Keratinocyte (primary cell): ENCODE measurements at regions not wholly inside any gene's neighbourhood (a gene's known extent, or its start where the extent isn't known, plus 50 kb on each side); places are given as distances from the start of the nearest gene placed in this dataset.

Source experiments
- DNase-seq: peaks from one replicate; pipeline ENCODE4 v3.0.0-alpha.2; 2011; ENCODE audit warnings: low read depth, missing footprints, low spot score
- FAIRE-seq: peaks from 2 replicates; lab custom pipeline; 2011; peaks lifted over from hg19 to GRCh38; lab: Jason Lieb, UNC
- H2AFZ ChIP-seq: 2 replicates; pipeline ENCODE4 v1.6.0; 2012; ENCODE audit warnings: low read length, control low read depth, inconsistent platforms; ENCODE audit not compliant: control insufficient read depth
- H3K27ac ChIP-seq: 2 replicates; pipeline ENCODE4 v1.5.1; 2011; ENCODE audit warnings: low read length; ENCODE audit not compliant: control insufficient read depth, insufficient read depth
- H3K27me3 ChIP-seq: 3 replicates; pipeline ENCODE4 v1.6.0; 2011; ENCODE audit warnings: low read length; ENCODE audit not compliant: control insufficient read depth, insufficient read depth; ENCODE audit errors: extremely low read depth
- H3K36me3 ChIP-seq, 2 experiments: 2 replicates in 1 of 2; 3 replicates in 1 of 2; pipeline ENCODE4 v1.5.1; 2011; ENCODE audit warnings: low read length in 2 of 2, mild to moderate bottlenecking in 1 of 2; ENCODE audit not compliant: control insufficient read depth in 2 of 2, insufficient read depth in 2 of 2; ENCODE audit errors: extremely low read depth in 1 of 2
- H3K4me1 ChIP-seq: 3 replicates; pipeline ENCODE4 v1.5.1; 2011; ENCODE audit warnings: low read length; ENCODE audit not compliant: control insufficient read depth, insufficient read depth; ENCODE audit errors: extremely low read depth
- H3K4me2 ChIP-seq: 3 replicates; pipeline ENCODE4 v1.6.0; 2011; ENCODE audit warnings: low read depth, low read length; ENCODE audit not compliant: control insufficient read depth, insufficient read depth; ENCODE audit errors: extremely low read depth
- H3K4me3 ChIP-seq, 3 experiments: fragments of 200-600 bp in 1 of 3; sonication (generic) in 1 of 3; 2 replicates in 2 of 3; 3 replicates in 1 of 3; pipeline ENCODE4 v1.5.1; 2011 to 2016; ENCODE audit warnings: low read length in 3 of 3, mild to moderate bottlenecking in 3 of 3, control low read depth in 2 of 3, inconsistent platforms in 1 of 3, low read depth in 1 of 3, mixed read lengths in 1 of 3, mixed run types in 1 of 3, moderate library complexity in 1 of 3; ENCODE audit not compliant: control insufficient read depth in 2 of 3, insufficient read depth in 2 of 3; ENCODE audit errors: extremely low read depth in 1 of 3
- H3K79me2 ChIP-seq: 2 replicates; pipeline ENCODE4 v1.6.0; 2012; ENCODE audit warnings: low read length; ENCODE audit not compliant: control insufficient read depth, insufficient read depth
- H3K9ac ChIP-seq: 3 replicates; pipeline ENCODE4 v1.6.0; 2011; ENCODE audit warnings: low read length; ENCODE audit not compliant: control insufficient read depth, insufficient read depth; ENCODE audit errors: extremely low read depth
- H3K9me1 ChIP-seq: 3 replicates; pipeline ENCODE4 v1.6.0; 2011; ENCODE audit warnings: low read length; ENCODE audit not compliant: control insufficient read depth, insufficient read depth; ENCODE audit errors: extremely low read depth
- H3K9me3 ChIP-seq: 2 replicates; pipeline ENCODE4 v1.5.1; 2012; ENCODE audit warnings: low read depth, low read length; ENCODE audit not compliant: control insufficient read depth
- H4K20me1 ChIP-seq: 3 replicates; pipeline ENCODE4 v1.6.0; 2011; ENCODE audit warnings: low read length; ENCODE audit not compliant: control insufficient read depth, insufficient read depth; ENCODE audit errors: extremely low read depth
- CTCF ChIP-seq, 3 experiments: IDR thresholded peaks in 1 of 3; conservative IDR thresholded peaks in 1 of 3; optimal IDR thresholded peaks in 1 of 3; 2 replicates in 2 of 3; 3 replicates in 1 of 3; pipeline versions ENCODE3 to v1.5.1; 2011; ENCODE audit warnings: low read length in 3 of 3, mild to moderate bottlenecking in 3 of 3, moderate library complexity in 2 of 3, control low read depth in 1 of 3, inconsistent platforms in 1 of 3; ENCODE audit not compliant: insufficient read depth in 2 of 3; ENCODE audit errors: extremely low read depth in 1 of 3
- EZH2 ChIP-seq: IDR thresholded peaks from one replicate; pipeline ENCODE4 v1.6.1; 2012; ENCODE audit warnings: inconsistent platforms, mild to moderate bottlenecking, low read length, moderate library complexity
- dilution Hi-C: fragments of 300-500 bp; cut with MboI; formaldehyde crosslinking; loops from one replicate; pipeline ENCODE4 v1.7.0; 2020; ENCODE audit warnings: low sequenced_read_pairs; ENCODE audit not compliant: extremely low pct_ligation_motif_present

- Histone ChIP-seq H3K9me1 (no peaks in the 10 kb centered on the region), H3K9me3 (no peaks in the 10 kb centered on the region), H3K79me2 (no peaks in the 10 kb centered on the region), H3K4me2 (no peak overlapping the region), H3K36me3 (no peaks in the 10 kb centered on the region), H4K20me1 (no peaks in the 10 kb centered on the region), H3K4me3 (no peak overlapping the region), H3K4me1 (no peaks in the 10 kb centered on the region), H3K27me3 (no peaks in the 10 kb centered on the region), H2AFZ (no peak overlapping the region), H3K9ac (no peak overlapping the region), H3K27ac (no peak overlapping the region)
- no peak for DNase-seq
- FAIRE-seq = no peak
- dilution Hi-C loops = no loop called here
- TF ChIP-seq CTCF (optimal IDR thresholded peaks at IDR 0.05 in 1 of 3, IDR thresholded peaks at IDR 0.05 in 1 of 3, conservative IDR thresholded peaks at IDR 0.05 in 1 of 3; ENCODE audit: extremely low read depth in 1 of 3, insufficient read depth in 2 of 3, low read length in 3 of 3) (no peak), EZH2 (no peak)
Measured at GRCh38 chr13:90120026-90120425, 1227.5 kb upstream of the MIR17HG start.

GRCh38 chr13:90121784-90122183 lies 1225.7 kb upstream of the MIR17HG start:
- Histone ChIP-seq H3K9me3 (no peaks in the 10 kb centered on the region), H3K27me3 (no peaks in the 10 kb centered on the region), H3K36me3 (no peaks in the 10 kb centered on the region), H3K4me3 (no peak overlapping the region), H3K9ac (no peak overlapping the region), H2AFZ (no peak overlapping the region), H3K27ac (no peak overlapping the region), H3K4me1 (no peaks in the 10 kb centered on the region), H3K9me1 (no peaks in the 10 kb centered on the region), H3K4me2 (no peak overlapping the region), H3K79me2 (no peaks in the 10 kb centered on the region), H4K20me1 (no peaks in the 10 kb centered on the region)
- FAIRE-seq = no peak
- DNase-seq = no peak
- dilution Hi-C loops = no loop called here
- TF ChIP-seq CTCF (optimal IDR thresholded peaks at IDR 0.05 in 1 of 3, IDR thresholded peaks at IDR 0.05 in 1 of 3, conservative IDR thresholded peaks at IDR 0.05 in 1 of 3; ENCODE audit: extremely low read depth in 1 of 3, insufficient read depth in 2 of 3, low read length in 3 of 3) = no peak
- no peak for TF ChIP-seq EZH2
